ENCODE measurements at regions not wholly inside any gene's neighbourhood (a gene's known extent, or its start where the extent isn't known, plus 50 kb on each side); places are given as distances from the start of the nearest gene placed in this dataset.
A peak's percentile ranks its signal among the peaks of the same experiment; 100 is the strongest.
"Not testable (repeated sequence)": the region's sequence is repeated elsewhere in the genome, so short reads cannot be mapped to it uniquely, and the experiment has no call there.

GRCh38 chr13:80946008-80946802 is 605.3 kb upstream of the SPRY2 start:
- TF ChIP-seq JUND (IDR thresholded peaks at IDR 0.05; ENCODE audit: low read depth) = no peak
- in situ Hi-C loops (cut with HindIII; ENCODE audit: low pct_unique_long_range_greater_than_20kb, low sequenced_read_pairs) = no loop called here
- DNase-seq (ENCODE audit: low read depth in 1 of 2, low spot score in 1 of 2) = no peak

GRCh38 chr13:80945328-80945727 is 604.4 kb upstream of the SPRY2 start:
- no peak for TF ChIP-seq JUND (IDR thresholded peaks at IDR 0.05; ENCODE audit: low read depth)
- in situ Hi-C loops (cut with HindIII; ENCODE audit: low pct_unique_long_range_greater_than_20kb, low sequenced_read_pairs) = no loop called here
- no peak for DNase-seq (ENCODE audit: low read depth in 1 of 2, low spot score in 1 of 2)

- TF ChIP-seq JUND (IDR thresholded peaks at IDR 0.05; ENCODE audit: low read depth) = no peak
- in situ Hi-C loops (cut with HindIII; ENCODE audit: low pct_unique_long_range_greater_than_20kb, low sequenced_read_pairs) = no loop called here
- no peak for DNase-seq (ENCODE audit: low read depth in 1 of 2, low spot score in 1 of 2)
These were observed 598.7 kb upstream of the SPRY2 start for GRCh38 chr13:80939581-80939980.

GRCh38 chr13:80931766-80932165 is 590.8 kb upstream of the SPRY2 start:
- no peak for DNase-seq (ENCODE audit: low read depth in 1 of 2, low spot score in 1 of 2)
- in situ Hi-C loops (cut with HindIII; ENCODE audit: low pct_unique_long_range_greater_than_20kb, low sequenced_read_pairs) = no loop called here
- TF ChIP-seq JUND (IDR thresholded peaks at IDR 0.05; ENCODE audit: low read depth) = no peak

- no peak for DNase-seq (ENCODE audit: low read depth in 1 of 2, low spot score in 1 of 2)
- in situ Hi-C loops (cut with HindIII; ENCODE audit: low pct_unique_long_range_greater_than_20kb, low sequenced_read_pairs) = no loop called here
- no peak for TF ChIP-seq JUND (IDR thresholded peaks at IDR 0.05; ENCODE audit: low read depth)
These were observed 590.2 kb upstream of the SPRY2 start for GRCh38 chr13:80931118-80931517.

- in situ Hi-C loops (cut with HindIII; ENCODE audit: low pct_unique_long_range_greater_than_20kb, low sequenced_read_pairs) = no loop called here
- DNase-seq (ENCODE audit: low read depth in 1 of 2, low spot score in 1 of 2) = no peak
- TF ChIP-seq JUND (IDR thresholded peaks at IDR 0.05; ENCODE audit: low read depth) = no peak
These were observed 587.3 kb upstream of the SPRY2 start for GRCh38 chr13:80928241-80928640.

GRCh38 chr13:80926024-80926423 is 585.1 kb upstream of the SPRY2 start:
- in situ Hi-C loops (cut with HindIII; ENCODE audit: low pct_unique_long_range_greater_than_20kb, low sequenced_read_pairs); DNase-seq (ENCODE audit: low read depth in 1 of 2, low spot score in 1 of 2): not testable (repeated sequence)

- in situ Hi-C loops (cut with HindIII; ENCODE audit: low pct_unique_long_range_greater_than_20kb, low sequenced_read_pairs) = no loop called here
- no peak for DNase-seq (ENCODE audit: low read depth in 1 of 2, low spot score in 1 of 2)
- no peak for TF ChIP-seq JUND (IDR thresholded peaks at IDR 0.05; ENCODE audit: low read depth)
These were observed 583.7 kb upstream of the SPRY2 start for GRCh38 chr13:80924596-80924995.

GRCh38 chr13:80923907-80924306 is 583.0 kb upstream of the SPRY2 start:
- peak; percentile 4 to 48 for DNase-seq (ENCODE audit: low read depth in 1 of 2, low spot score in 1 of 2)
- in situ Hi-C loops (cut with HindIII; ENCODE audit: low pct_unique_long_range_greater_than_20kb, low sequenced_read_pairs) = no loop called here
- TF ChIP-seq JUND (IDR thresholded peaks at IDR 0.05; ENCODE audit: low read depth) = no peak

- in situ Hi-C loops (cut with HindIII; ENCODE audit: low pct_unique_long_range_greater_than_20kb, low sequenced_read_pairs) = no loop called here
- no peak for TF ChIP-seq JUND (IDR thresholded peaks at IDR 0.05; ENCODE audit: low read depth)
- DNase-seq (ENCODE audit: low read depth in 1 of 2, low spot score in 1 of 2) = no peak
These were observed 581.0 kb upstream of the SPRY2 start for GRCh38 chr13:80921971-80922370.

- no peak for DNase-seq (ENCODE audit: low read depth in 1 of 2, low spot score in 1 of 2)
- no peak for TF ChIP-seq JUND (IDR thresholded peaks at IDR 0.05; ENCODE audit: low read depth)
- in situ Hi-C loops (cut with HindIII; ENCODE audit: low pct_unique_long_range_greater_than_20kb, low sequenced_read_pairs) = no loop called here
These were observed 580.6 kb upstream of the SPRY2 start for GRCh38 chr13:80921541-80921940.

- no peak for TF ChIP-seq JUND (IDR thresholded peaks at IDR 0.05; ENCODE audit: low read depth)
- in situ Hi-C loops (cut with HindIII; ENCODE audit: low pct_unique_long_range_greater_than_20kb, low sequenced_read_pairs) = no loop called here
- no peak for DNase-seq (ENCODE audit: low read depth in 1 of 2, low spot score in 1 of 2)
These were observed 565.9 kb upstream of the SPRY2 start for GRCh38 chr13:80906860-80907259.

GRCh38 chr13:80904386-80904785 is 563.5 kb upstream of the SPRY2 start:
- no peak for DNase-seq (ENCODE audit: low read depth in 1 of 2, low spot score in 1 of 2)
- in situ Hi-C loops (cut with HindIII; ENCODE audit: low pct_unique_long_range_greater_than_20kb, low sequenced_read_pairs) = no loop called here

GRCh38 chr13:80903911-80904310 is 563.0 kb upstream of the SPRY2 start:
- in situ Hi-C loops (cut with HindIII; ENCODE audit: low pct_unique_long_range_greater_than_20kb, low sequenced_read_pairs) = no loop called here
- no peak for TF ChIP-seq JUND (IDR thresholded peaks at IDR 0.05; ENCODE audit: low read depth)
- no peak for DNase-seq (ENCODE audit: low read depth in 1 of 2, low spot score in 1 of 2)

More at GRCh38 chr13:80904386-80904785, 563.5 kb upstream of the SPRY2 start:
- no peak for TF ChIP-seq JUND (IDR thresholded peaks at IDR 0.05; ENCODE audit: low read depth)

Data from T47D (cell line).